Femur (tissue), 1 donor: ENCODE measurements at regions not wholly inside any gene's neighbourhood (a gene's known extent, or its start where the extent isn't known, plus 50 kb on each side); places are given as distances from the start of the nearest gene placed in this dataset.

Source experiments
- DNase-seq: peaks from one replicate; pipeline ENCODE4 v3.0.0-alpha.2; 2017

GRCh38 chr14:61106959-61107641 is 126.1 kb downstream of the SLC38A6 start:
- DNase-seq = peak; percentile 83

DNA sequence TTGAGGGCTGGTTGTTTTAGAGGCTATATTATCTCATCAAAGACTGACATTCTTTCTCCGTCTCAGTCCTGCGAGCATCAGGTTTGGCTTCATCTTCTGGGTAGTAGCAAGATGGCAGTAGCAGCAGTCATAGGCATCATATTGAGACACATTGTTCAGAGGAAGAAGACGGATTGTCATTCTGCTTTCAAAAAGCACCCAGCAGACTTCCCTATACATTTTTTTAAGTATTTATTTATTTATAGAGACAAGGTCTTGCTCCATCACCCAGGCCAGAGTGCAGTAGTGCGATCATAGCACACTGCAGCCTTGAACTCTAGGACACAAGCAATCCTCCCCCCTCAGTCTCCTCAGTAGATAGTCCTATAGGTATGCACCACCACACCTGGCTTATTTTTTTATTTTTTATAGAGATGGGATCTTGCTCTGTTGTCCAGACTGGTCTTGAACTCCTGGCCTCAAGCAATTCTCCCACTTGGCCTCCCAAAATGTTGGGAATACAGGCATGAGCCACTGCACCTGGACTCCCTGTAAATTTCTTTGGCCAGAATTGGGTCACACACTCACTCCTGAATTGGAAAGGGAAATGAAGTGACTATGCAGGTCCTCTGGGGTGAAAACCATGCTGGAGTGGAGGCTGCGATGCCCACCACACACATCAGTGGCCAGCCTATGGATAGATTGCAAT is 125.4 kb downstream of the SLC38A6 start:
- no peak for DNase-seq

DNA sequence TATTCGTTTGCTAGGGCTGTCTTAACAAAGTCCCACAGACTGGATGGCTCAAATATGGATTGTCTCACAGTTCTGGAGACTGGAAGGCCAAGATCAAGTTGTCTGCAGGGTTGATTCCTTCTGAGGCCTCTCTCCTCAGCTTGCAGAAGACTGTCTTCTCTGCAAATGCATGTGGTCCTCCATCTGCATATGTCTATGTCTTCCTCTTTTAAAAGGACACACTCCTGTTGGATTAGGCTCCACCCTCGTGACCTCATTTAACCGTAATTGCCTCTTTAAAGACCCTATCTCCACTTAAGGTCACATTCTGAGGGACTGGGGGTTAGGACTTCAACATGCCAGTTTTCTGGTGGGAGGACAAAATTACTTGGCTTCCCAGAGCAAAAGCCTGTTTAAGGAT is 123.3 kb downstream of the SLC38A6 start:
- no peak for DNase-seq

GRCh38 chr14:61103541-61104339 is 122.7 kb downstream of the SLC38A6 start:
- DNase-seq = peak; percentile 84

- no peak for DNase-seq
Observed at GRCh38 chr14:61102549-61103466, 121.8 kb downstream of the SLC38A6 start.
